ENCODE measurements at regions not wholly inside any gene's neighbourhood (a gene's known extent, or its start where the extent isn't known, plus 50 kb on each side); places are given as distances from the start of the nearest gene placed in this dataset.
"Not testable (repeated sequence)": the region's sequence is repeated elsewhere in the genome, so short reads cannot be mapped to it uniquely, and the experiment has no call there.

DNA sequence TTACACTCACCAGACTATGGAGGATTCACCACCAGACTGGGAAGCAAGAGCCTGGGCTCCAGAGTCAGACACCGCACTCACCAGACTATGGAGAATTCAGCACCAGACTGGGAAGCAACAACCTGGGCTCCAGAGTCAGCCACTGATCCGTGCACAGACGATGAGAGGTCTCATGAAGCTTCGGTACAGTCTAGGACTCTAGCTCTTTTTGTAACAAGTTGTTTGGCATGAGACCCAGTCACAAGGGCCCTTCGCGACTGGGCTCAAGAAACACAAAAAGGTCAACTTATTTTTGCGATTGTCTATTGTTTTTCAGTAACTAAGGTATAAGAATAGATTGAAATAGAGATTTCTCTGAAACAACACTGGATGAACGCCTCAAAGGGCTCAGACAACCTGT lies 192.7 kb upstream of the ADAMTSL1 start:
- Histone ChIP-seq H3K27ac (no peak overlapping the region), H3K4me1 (no peaks in the 10 kb centered on the region), H3K4me3 (no peak overlapping the region), H3K9me3 (no peaks in the 10 kb centered on the region), H3K36me3 (replicated peaks in 1 of 2; ENCODE audit: insufficient read depth in 1 of 2, low read depth in 2 of 2) (no peaks in the 10 kb centered on the region), H3K27me3 (no peaks in the 10 kb centered on the region)
- intact Hi-C loops (cut with DNase I): no loop called here
- TF ChIP-seq, protein P1, sequence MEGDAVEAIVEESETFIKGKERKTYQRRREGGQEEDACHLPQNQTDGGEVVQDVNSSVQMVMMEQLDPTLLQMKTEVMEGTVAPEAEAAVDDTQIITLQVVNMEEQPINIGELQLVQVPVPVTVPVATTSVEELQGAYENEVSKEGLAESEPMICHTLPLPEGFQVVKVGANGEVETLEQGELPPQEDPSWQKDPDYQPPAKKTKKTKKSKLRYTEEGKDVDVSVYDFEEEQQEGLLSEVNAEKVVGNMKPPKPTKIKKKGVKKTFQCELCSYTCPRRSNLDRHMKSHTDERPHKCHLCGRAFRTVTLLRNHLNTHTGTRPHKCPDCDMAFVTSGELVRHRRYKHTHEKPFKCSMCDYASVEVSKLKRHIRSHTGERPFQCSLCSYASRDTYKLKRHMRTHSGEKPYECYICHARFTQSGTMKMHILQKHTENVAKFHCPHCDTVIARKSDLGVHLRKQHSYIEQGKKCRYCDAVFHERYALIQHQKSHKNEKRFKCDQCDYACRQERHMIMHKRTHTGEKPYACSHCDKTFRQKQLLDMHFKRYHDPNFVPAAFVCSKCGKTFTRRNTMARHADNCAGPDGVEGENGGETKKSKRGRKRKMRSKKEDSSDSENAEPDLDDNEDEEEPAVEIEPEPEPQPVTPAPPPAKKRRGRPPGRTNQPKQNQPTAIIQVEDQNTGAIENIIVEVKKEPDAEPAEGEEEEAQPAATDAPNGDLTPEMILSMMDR (IDR thresholded peaks at IDR 0.05): no peak
- no peak for TF ChIP-seq POLR2A (IDR thresholded peaks at IDR 0.05)
- DNase-seq (no peak), ATAC-seq (no peak)
- 75 to 80% methylated on average over 8 of the region's 8 CpGs for WGBS, 2 donors

DNA sequence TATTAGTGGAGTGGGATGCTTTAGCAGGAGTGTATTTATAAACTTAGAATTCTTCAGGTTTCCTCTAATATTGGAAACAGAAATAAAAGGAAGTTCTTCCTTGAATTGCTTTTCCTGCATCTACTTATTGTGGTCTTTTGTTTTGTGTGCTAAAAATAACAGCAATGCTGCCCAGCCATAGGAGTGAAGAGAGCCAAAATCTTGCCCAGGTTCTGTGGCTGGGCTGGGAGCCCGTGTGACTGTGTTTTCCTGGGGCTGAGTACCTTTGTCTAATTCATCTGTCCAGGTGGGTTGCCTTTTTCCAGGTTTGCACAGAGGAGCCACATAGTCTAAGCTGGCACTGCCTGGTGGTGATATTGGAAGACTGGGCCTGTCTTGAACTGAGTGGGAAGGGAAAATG lies 179.7 kb upstream of the ADAMTSL1 start:
- intact Hi-C loops (cut with DNase I): no loop called here
- 43 to 50% methylated on average over 1 of the region's 1 CpG for WGBS, 2 donors
- no peaks in the 10 kb centered on the region for H3K27me3 ChIP-seq
- H3K36me3 ChIP-seq (replicated peaks in 1 of 2; ENCODE audit: insufficient read depth in 1 of 2, low read depth in 2 of 2): no peaks in the 10 kb centered on the region
- no peaks in the 10 kb centered on the region for H3K4me1 ChIP-seq
- ATAC-seq (no peak), DNase-seq (no peak)
- no peak for TF ChIP-seq POLR2A (IDR thresholded peaks at IDR 0.05)
- TF ChIP-seq, protein P1 (IDR thresholded peaks at IDR 0.05): no peak
- H3K4me3 ChIP-seq: no peak overlapping the region
- H3K27ac ChIP-seq: no peak overlapping the region
- H3K9me3 ChIP-seq: no peaks in the 10 kb centered on the region

DNA sequence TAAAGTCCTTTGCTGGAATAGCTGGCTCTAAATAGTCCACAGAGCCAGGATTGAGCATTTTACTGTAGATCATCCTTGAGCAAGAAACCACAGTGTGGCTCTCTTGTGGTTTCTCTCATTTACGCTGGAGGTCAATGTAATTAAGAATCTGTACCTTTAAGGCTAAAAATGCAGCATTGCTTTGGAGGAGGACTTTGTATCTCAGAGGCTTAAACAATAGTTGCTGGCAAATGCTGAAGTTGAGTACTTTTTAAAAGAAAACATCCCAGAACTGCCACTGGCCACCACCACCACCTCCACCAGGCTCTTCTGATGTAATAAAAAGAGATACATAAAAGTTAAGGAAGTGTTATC lies 177.3 kb upstream of the ADAMTSL1 start:
- H3K4me1 ChIP-seq: no peaks in the 10 kb centered on the region
- TF ChIP-seq, protein P1 (IDR thresholded peaks at IDR 0.05): no peak
- TF ChIP-seq POLR2A (IDR thresholded peaks at IDR 0.05): no peak
- ATAC-seq (no peak), DNase-seq (no peak)
- H3K27ac ChIP-seq: no peak overlapping the region
- 71 to 73% methylated on average over 1 of the region's 1 CpG for WGBS, 2 donors
- H3K4me3 ChIP-seq: no peak overlapping the region
- H3K9me3 ChIP-seq: no peaks in the 10 kb centered on the region
- intact Hi-C loops (cut with DNase I): no loop called here
- H3K27me3 ChIP-seq: no peaks in the 10 kb centered on the region
- no peaks in the 10 kb centered on the region for H3K36me3 ChIP-seq (replicated peaks in 1 of 2; ENCODE audit: insufficient read depth in 1 of 2, low read depth in 2 of 2)

DNA sequence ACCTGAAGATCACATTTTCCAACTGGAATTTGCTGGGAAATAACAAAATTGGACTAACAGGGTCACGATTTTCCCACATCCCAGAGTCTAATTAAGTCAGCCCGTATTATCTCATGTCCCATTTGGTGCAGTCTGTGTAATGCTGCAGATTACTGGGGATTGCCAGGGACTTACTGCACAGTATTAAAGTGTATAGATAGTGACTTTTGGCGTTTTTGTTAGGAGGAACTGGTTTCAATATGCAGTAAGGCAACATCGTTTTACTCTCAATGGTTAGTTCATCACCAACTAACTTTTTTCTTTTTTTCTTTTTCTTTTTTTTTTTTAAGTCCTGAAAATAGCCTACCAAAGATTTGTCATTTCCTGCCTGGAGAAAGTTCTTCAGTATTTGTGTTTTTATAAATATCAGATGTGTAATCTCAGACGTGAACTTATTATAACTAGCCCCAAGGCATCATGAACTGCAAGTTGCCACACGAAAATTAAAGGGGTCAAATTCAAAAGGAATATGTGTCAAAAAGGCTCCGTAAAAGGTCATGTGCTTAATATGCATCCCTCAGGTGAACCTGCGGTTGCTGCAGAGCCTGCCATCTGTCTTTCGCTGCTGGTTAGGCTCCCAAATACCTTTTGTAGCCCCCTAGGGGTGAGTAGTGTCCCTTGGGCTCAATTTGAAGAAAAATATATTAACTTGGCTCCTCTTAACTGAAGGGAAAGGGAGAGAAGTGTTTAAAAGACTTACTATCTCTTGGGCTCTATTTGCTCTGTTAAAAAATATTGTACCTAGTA lies 176.7 kb upstream of the ADAMTSL1 start:
- DNase-seq: no peak
- H3K27ac ChIP-seq: no peak overlapping the region
- WGBS, 2 donors: 37 to 38% methylated on average over 9 of the region's 9 CpGs
- H3K4me3 ChIP-seq: no peak overlapping the region
- H3K4me1 ChIP-seq: no peaks in the 10 kb centered on the region
- no peaks in the 10 kb centered on the region for H3K36me3 ChIP-seq (replicated peaks in 1 of 2; ENCODE audit: insufficient read depth in 1 of 2, low read depth in 2 of 2)
- no peaks in the 10 kb centered on the region for H3K27me3 ChIP-seq
- no peak for TF ChIP-seq POLR2A (IDR thresholded peaks at IDR 0.05)
- TF ChIP-seq, protein P1 (IDR thresholded peaks at IDR 0.05): no peak
- intact Hi-C loops (cut with DNase I): no loop called here
- ATAC-seq: no peak
- H3K9me3 ChIP-seq: no peaks in the 10 kb centered on the region

DNA sequence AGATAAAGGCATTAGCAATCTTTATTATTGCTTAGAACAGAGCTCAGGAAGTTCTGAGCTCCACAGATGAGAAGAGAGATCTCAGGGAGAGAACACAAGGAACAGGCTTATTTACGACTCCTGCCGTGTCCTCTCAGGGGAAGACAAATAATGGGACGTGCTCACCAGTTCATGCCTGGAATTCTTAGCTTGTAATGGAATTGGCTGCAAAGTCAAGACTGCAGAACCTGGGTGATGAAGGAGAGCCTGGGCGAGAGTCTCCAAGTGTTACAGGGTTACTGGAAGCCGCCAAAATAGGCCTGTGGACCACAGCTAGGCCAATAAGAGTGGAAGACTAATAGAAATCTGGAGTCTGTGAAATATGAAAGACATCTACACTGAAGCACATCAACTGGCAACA lies 174.5 kb upstream of the ADAMTSL1 start:
- ATAC-seq (no peak), DNase-seq (no peak)
- H3K4me1 ChIP-seq: no peaks in the 10 kb centered on the region
- H3K27me3 ChIP-seq: no peaks in the 10 kb centered on the region
- H3K4me3 ChIP-seq: no peak overlapping the region
- no peaks in the 10 kb centered on the region for H3K9me3 ChIP-seq
- intact Hi-C loops (cut with DNase I): no loop called here
- 50 to 60% methylated on average over 5 of the region's 5 CpGs for WGBS, 2 donors
- no peak for TF ChIP-seq POLR2A (IDR thresholded peaks at IDR 0.05)
- TF ChIP-seq, protein P1 (IDR thresholded peaks at IDR 0.05): no peak
- H3K27ac ChIP-seq: no peak overlapping the region
- H3K36me3 ChIP-seq (replicated peaks in 1 of 2; ENCODE audit: insufficient read depth in 1 of 2, low read depth in 2 of 2): no peaks in the 10 kb centered on the region

DNA sequence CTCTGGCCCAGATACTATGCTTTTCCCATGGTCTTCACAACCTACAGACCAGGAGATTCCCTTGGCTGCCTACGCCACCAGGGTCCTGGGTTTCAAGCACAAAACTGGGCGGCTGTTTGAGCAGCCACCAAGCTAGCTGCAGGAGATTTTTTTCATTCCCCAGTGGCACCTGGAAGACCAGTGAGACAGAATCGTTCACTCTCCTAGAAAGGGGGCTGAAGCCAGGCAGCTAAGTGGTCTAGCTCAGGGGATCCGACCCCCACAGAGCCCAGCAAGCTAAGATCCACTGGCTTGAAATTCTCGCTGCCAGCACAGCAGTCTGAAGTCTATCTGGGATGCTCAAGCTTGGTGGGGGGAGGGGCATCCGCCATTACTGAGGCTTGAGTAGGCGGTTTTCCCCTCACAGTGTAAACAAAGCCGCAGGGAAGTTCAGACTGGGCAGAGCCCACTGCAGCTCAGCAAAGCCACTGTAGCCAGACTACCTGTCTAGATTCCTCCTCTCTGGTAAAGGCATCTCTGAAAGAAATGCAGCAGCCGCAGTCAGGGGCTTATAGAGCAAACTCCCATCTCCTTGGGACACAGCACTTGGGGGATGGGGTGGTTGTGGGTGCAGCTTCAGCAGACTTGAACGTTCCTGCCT lies 168.7 kb upstream of the ADAMTSL1 start:
- intact Hi-C loops (cut with DNase I); ATAC-seq; H3K36me3 ChIP-seq (replicated peaks in 1 of 2; ENCODE audit: insufficient read depth in 1 of 2, low read depth in 2 of 2): not testable (repeated sequence)

More for the DNA sequence above, 168.7 kb upstream of the ADAMTSL1 start:
- not testable (repeated sequence) for H3K27ac ChIP-seq, H3K4me1 ChIP-seq, H3K27me3 ChIP-seq, DNase-seq, H3K4me3 ChIP-seq, H3K9me3 ChIP-seq
- WGBS, 2 donors: 32 to 52% methylated on average over 10 of the region's 10 CpGs
